ENCODE measurements at regions not wholly inside any gene's neighbourhood (a gene's known extent, or its start where the extent isn't known, plus 50 kb on each side); places are given as distances from the start of the nearest gene placed in this dataset.
"Not testable (repeated sequence)": the region's sequence is repeated elsewhere in the genome, so short reads cannot be mapped to it uniquely, and the experiment has no call there.

DNA sequence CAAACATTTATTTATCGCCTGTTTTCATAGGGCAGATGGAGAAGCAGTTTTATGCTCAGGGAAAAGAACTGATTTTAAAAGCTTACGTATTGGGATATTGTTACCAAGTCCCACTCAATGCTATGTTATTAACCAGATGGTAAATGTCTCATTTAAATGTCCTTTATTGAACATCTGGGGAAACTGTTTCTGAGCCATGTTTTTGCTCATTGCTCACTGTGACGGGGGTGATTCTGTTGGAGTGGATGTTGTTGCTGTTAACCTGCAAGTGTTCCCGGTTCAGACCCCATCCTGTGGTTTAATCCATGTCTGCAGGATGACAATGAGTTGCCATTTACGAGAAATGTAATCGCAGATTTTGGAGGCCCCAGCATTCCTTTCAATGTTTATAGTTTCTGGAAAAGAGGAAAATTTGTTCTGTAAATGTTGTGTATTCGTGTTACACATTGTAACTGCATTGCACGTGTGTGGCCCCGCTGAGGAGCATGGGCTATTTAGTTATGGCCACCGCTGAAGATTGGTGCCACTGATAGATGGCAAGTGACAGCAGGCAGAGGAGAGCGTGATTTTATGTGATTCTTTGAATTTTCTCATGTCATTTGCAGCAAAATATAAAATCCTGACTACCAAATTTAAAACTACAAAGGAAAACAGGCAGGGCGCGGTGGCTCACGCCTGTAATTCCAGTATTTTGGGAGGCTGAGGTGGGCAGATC is 174.8 kb upstream of the COPS8 start:
- DNase-seq: no peak

DNA sequence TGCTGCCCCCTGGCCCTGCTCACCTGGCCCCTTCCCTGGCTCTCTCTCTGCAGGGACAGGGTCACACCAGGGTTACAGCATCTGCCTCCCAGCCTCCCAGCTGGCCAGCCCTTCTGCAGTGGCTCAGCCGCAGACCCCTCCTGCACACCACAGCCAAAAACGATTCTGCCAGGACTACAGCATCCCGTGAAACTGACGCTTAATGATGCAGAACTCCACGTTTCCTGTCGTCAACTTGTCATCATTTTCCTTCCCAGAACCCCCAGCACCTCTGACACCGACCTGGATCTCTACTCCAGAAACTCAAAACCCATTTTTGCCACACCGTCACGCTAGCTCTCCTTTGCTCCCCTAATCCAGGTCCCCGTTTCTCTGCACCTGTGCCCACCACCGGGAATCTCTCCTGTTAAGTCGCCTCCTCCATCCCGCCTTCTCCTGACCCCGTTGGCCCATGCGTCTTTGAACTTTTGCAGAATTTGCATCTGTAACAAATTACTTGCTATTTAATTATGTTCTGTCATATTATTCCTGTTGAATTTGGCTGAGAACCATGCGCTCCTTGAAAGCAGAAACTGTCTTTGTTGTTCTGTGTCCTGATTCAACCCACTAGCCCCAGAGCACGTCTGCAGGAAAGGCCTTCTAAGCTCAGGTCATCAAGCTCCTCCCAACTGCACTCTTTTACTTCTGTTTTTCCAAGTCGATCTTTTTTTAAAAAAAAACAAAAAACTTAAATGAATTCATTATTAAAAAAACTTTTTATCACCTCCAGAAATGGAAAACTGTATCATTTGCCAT is 173.2 kb upstream of the COPS8 start:
- DNase-seq: no peak

DNA sequence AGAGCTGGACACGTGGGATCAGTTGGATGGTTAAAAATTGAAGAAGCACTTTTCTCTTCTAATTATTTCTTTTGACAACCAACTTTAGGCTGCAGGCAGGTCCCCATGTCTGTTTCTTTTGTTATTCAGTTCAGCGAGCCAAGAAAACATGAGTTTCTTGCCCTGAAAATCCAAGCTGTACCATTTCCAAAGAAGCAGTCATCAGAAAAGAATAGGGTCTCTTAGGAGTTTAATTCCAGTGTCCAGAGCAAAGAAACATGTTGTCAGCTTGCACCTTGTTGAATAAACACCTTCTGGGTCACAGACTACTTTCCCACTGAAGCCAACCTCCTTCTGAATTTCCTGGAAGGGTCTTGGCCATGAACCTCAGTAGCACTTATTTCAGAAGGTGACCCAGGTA is 170.5 kb upstream of the COPS8 start:
- DNase-seq: no peak

DNA sequence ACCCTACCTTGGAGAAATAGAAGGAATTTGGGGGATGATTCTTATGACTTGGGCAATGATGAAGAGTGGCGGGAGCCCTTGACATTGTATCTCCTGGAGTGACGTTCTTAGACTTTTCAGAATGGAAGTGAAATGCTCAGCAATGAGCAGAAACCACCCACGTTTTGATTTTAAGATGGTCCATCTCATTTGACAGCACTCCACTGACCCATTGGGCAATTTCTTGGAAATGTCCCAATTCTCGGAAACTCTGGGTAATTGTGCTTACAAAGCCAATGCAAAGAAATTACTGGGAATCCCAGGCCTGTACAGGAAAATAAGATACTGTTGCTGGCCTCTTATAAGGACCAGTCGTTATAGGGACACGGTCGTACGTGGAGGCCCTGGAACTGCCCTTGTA is 170.0 kb upstream of the COPS8 start:
- no peak for DNase-seq

DNA sequence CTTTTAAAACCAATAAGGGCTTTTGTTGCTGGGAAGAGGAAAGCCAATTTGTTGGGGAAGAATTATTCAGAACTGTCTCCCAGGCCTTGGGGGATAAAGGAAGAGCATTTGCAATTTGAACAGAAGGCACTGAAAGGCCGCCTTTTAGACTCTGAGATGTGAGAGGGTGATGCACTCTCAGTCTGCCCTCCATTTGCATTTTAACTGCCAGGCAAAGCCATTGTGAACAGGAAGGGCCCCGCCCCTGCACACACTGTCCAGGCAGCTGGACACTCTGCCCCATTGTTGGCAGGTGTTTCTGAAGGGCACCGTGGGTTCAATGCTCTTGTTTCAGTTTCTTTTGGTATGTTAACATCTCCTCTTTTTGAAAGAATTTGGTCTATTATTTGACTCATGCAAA is 169.5 kb upstream of the COPS8 start:
- no peak for DNase-seq

DNA sequence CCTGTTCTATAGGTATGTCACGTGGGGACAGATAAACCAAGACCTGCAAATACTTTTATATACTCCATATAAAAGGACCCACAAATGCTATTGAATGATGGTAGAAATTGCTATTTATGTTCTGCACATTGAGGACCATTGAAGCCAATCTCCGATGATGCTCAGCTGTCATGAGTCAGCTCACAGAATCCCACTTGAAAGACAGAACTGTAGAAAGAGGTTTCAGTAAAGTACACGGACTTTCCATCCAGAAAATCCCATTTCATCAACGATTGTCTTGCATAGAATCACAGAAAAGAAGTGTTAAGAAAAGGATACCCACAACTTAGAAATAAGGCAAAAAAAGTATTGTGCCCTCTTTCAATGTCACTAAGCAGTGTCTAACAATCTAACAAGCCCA is 169.0 kb upstream of the COPS8 start:
- DNase-seq: no peak

DNA sequence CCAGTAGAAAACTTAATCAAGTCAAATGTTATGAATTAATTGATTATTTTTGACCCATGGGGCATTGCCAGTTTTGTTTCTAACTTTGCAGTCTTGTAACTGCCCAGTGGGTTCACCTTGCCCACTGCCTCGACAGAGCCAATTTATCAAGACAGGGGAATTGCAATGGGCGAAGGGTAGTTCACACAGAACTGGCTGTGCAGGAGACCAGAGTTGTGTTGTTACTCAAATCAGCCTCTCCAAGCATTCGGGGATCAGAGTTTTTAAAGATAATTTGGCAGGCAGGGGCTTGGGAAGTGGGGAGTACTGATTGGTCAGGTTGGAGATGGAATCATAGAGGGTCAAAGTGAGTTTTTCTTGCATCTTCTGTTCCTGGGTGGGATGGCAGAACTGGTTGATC is 168.5 kb upstream of the COPS8 start:
- DNase-seq: no peak

DNA sequence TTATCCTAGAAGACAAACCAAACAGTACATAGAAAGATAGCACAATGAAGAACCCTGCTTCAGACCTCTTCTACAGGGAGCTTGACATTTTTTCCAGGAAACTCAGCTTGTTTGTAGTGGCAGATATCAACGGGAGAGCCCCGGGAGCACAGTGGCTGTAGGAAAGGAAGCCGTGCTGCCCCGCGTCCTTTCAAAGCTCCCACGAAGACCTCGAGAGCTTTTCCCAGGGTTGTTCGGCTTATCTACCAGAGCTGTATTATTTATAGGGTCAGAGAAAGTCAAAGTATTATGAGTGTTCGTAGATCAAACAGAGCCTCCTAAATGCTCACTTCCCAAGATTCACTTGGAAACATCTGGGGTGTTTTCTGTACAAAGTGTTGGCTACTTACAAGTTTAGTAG is 167.1 kb upstream of the COPS8 start:
- no peak for DNase-seq

DNA sequence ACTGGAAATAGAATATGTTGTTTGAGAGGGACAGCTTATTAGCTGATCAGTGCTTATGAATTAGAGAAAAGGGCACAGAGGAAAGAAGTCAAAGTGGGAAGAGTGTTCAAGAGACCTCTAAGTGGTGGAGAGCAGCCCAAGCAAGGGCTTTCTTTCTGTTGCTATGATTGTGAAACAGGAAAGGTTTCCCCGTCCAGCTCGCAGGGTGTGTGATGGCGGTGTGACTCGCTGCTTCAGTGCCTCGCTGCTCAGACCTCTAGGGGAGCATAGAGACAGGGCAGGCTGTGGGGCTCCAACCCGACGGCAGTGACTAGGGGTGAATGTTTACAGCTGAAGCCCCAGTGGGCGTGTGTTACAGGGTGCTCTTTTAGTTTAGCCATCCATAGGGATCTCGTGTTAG is 166.5 kb upstream of the COPS8 start:
- DNase-seq: no peak

DNA sequence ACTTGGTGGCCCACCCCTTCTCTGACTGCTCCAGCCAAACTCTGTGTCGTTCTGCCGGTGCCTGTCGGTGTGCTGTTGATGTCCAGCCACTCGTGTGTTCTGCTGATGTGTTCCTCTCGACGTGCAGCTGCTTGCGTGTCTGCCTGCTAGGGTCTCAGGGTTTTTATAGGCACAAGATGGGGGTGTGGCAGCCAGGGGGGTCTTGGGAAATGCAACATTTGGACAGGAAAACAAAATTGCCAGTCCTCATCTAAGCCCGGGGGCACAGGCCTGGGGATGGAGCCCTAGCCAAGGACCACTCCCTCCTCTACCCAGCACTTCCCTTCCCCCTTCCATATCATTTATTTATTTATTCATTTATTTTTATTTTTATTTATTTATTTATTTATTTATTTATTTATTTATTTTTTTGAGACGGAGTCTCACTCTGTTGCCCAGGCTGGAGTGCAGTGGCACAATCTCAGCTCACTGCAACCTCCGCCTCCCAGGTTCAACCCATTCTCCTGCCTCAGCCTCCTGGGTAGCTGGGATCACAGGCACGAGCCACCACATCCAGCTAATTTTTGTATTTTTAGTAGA is 165.8 kb upstream of the COPS8 start:
- not testable (repeated sequence) for DNase-seq

DNA sequence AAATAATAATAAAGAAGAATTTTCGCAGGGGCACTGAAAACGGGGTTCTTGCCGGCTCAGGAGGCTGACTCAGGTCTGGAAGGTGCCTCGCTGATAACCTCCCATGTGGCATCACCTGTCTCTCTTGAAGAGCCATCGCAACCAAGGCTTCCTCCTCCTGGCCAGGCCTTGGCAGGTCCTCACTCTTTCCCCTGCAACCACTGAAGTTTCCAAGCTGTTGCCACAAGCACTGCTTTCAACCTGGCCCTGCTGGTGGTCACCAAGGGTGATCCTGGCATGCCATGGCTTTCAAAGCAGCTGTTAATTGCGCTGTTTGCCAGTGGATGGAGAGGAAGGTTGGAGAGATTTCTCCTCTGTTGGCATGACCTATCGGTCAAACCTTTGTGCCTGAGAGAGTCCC is 163.6 kb upstream of the COPS8 start:
- no peak for DNase-seq

DNA sequence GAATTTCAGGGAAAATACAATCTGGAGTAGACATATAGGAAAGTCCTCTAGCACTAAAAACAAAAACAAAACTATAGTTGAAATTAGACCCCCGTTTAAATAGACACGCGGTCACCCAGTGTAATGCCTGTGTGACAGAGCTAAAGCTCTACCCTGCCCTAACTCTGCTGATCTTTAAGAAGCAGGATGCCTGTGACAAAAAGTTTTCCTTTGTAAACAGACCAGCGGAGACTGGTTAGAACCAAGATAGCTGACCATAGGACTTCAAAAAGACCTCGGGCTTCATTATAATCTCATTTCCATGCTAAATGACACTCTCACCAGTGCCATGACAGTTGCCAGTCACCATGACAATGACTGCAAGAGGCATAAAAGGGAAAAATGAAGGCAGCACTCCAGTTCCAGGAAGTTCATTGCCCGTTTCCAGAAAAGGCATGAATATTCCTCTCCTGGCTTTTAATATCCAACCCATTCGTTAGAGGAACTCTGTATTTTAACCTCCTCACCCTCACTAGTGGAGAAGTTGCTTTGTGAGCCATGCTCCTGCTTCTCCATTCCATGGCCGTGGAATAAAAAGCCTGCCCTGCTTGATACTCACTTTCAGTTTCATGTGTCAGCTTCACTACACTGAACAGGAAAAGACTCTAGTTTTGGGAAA is 157.2 kb upstream of the COPS8 start:
- no peak for DNase-seq

DNA sequence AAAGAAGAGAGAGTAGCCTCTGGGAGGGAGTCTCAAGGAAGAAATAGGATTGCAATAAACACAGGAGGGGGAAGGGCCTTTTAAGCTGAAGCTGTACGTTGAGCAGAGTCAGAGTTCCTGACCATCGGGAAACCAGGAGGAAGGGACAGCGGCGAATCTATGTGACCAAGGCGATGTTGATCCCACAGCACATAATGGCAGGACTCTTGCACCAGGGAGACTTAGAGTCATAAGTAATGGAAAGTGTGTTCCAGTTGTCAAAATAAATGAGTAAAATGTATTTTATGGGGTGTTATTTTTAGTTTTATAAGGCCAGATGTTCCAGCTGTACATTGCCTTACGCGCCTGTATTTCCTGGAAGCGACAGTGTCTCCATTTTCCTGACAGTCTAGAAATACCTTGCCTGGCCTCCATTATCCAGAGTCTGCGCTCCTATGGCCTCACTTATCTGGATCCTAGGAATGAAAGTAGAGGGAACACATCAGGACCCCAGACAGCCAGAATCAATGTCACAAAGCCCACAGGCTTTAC is 152.8 kb upstream of the COPS8 start:
- no peak for DNase-seq

DNA sequence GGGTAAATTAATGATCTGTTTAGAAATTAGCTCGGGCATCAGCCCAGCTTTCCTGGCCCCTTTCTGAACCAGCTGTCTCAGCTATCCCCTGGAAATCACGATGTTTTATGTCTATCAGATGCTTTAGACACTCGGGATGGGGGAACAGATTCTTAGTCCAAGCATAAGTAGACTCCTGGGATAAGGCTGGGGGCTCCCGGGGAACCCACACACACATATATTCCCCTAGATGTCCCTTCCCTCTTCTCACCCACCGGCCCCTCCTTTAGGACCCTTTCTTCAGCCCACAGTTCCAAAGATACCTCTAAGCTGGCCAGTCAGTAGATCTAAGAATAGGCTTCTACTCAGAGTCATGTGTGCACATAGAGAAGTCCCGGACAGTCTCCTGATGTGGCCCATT is 151.5 kb upstream of the COPS8 start:
- no peak for DNase-seq

DNA sequence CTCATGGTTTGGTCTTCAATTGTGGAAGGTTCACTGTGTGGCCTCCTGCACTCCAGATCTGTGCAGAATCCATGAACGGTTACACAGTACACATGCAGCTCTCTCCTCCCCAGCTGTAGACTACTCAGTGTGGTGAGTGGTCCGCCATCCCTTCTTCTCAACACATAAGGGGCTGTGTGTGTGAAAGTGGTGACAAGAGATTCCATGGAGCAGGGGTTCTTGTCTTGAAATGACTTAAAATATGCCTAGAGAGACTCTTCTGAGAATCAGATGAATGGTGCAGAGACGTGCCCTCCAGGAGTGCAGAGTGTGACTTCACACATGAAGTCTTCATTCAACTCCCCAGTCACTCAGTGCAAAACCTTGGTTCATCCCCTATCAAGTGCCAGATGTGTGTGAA is 151.0 kb upstream of the COPS8 start:
- no peak for DNase-seq

DNA sequence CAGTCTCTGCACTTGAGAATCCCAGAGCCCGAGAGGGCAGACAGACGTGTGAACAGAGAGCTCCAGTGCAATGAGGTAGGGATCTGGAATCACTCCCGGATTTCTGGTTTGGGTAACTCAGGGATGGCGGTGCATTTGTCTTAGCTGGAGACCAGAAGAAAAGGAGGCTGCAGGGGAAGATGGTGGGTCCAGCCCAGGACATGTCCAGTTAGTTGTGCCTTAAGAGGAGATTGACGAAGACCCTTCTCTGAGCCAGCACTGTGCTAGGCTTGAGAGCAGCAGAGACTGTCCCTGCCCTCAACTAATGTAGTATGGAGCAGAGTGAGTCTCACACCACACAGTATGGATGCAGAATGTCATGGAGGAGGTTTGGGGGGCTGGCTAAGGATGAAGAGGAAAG is 150.6 kb upstream of the COPS8 start:
- DNase-seq: no peak

DNA sequence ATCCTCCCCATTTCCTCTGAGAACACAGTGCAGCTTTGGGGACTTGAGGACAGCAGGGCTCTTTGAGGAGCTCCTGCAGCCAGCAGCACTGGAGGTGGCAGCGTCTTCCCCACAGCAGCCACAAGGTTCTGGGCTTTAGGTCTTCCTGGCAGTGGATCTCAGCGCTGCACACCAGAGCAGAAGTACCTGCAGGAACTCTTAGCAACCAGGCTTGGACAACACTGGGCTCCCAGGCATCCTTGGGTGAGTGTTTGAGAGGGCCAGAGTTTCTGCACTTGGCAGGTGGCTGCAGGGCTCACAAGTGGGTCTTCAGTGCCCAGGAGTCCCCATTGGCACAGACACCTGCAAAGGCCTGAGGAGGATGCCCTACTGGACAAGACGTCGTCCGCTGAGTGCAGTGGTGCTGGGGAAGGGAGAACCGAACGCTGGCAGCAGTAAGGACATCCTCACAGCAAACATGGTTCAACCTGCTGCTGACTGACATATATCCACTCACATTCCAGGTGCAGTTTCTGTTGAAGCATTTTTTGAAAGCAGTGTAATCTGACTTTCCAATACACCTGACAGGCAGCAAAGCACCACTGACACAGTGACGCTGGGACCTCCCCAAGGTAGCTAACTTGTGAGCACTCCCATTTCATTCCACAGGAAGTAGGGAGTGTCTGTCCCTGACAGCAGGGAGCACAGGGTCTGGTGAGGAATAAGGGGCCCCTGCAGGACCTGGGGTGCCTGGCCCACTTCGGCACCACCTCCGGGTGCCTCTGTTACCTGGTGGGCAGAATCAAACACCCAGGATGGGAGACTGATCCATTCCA is 149.9 kb upstream of the COPS8 start:
- DNase-seq: no peak

DNA sequence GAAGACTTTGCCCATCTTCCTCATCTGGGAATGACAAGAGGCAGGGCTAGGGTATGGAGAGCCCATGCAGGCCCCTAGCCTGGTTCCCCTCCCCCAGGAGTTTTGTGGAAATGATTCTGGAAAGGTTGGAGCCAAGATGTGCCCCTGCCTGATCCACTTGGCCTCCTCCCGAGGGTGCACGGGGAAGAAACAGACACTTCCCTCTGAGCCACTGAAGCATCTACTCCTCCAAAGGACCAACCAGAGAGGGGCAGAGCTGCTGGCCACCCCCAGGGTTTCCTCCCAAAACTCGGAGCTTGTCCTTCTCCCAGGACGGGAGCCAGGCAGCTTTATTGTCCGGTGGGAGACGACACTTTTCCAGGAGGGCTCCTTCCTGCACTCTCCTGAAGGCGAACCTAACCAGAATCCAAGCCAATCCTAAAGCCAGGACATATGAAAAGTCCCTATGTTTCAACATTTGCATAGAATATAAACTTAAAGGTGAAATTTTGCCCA is 149.2 kb upstream of the COPS8 start:
- DNase-seq: no peak

DNA sequence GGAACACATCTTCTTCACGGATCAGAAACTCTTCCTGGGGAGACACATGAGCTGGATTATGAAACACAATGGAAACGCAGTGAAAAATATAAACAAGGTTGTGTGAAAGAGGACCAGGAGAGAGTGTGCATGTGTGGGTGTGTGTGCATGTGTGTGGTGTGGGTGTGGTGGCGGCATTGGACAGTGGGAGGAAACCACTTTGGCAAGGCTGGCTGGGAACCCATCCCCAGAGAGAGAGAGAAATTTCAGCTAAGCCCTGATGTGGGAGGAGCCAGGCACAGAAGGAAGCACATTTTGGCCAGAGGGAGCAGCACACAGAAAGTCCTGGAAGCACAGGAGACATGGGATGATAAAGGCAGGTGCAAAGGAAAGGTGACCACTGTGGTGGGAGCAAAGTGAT is 147.6 kb upstream of the COPS8 start:
- DNase-seq: no peak

DNA sequence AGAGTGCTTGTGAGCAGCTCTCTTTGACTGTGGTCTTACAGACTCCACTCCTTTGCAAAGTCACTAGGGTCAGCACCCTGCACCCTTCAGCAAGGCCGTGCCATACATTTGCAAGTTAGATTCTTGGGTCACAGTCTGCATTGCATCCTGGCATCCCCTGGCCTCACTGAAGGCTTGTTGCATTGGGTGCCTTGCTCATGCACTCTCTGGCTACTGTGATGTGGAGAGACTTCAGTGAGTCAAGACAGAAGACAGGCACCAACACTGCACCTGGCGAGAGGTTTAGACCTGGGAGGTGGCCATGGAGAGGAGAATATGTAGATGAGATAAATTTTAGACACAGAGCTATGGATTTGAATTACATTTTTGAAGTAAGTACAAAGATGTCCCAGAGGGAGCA is 146.4 kb upstream of the COPS8 start:
- no peak for DNase-seq

DNA sequence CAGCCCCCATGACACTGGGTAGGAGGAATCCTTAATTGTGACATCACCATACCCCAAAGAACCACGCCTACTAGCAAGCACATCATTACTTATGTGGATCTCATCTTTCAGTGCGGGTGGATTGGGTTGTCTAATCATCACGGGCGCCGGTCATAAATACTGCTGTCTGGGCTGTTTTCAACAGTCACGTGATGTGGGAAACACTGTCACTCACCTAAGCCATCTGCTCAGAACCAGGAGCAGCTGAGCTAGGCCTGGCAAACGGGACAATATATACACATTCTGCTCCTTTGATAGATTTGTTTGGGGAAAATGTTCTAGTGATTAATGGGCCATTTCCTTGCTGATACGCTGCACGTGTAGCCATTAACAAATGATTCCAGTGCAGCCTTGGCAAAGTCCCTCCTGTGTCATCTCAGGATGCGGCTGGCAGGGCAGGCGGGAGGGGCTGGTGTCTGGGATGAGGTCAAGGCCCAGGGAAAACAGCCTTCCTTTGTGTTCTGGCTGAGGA is 145.9 kb upstream of the COPS8 start:
- DNase-seq: no peak

DNA sequence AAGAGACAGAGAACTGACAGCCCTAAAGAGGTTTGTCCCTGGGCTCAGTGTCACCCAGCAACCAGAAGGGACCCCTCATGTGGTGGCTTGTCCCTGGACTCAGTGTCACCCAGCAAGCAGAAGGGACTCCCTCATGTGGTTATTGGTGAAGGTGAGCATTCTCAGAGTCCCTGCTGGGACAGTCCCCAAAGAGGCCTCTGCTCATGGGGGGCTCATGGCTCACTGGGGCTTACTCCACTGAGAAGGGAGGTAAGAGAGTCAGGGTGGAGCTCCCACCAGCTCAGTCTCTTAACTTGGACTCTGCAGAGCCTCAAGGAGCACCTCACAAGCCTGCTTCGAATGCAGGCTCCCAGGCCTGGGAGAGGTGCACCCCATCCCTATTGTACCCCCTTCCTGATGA is 145.2 kb upstream of the COPS8 start:
- no peak for DNase-seq
